Gastroesophageal sphincter (tissue), 3 donors: ENCODE measurements at regions not wholly inside any gene's neighbourhood (a gene's known extent, or its start where the extent isn't known, plus 50 kb on each side); places are given as distances from the start of the nearest gene placed in this dataset.

Experiments used
- CTCF ChIP-seq, 4 experiments: fragments of 200-600 bp in 2 of 4; fragments of 450-650 bp in 2 of 4; sonication (generic) in 1 of 4; IDR thresholded peaks; one replicate each; pipeline ENCODE4 v1.5.1; 2017 to 2019; ENCODE audit warnings: antibody characterized with exemption in 4 of 4, mild to moderate bottlenecking in 2 of 4, moderate library complexity in 2 of 4
- POLR2AphosphoS5 ChIP-seq: sonication (generic); formaldehyde crosslinking; IDR thresholded peaks from one replicate; pipeline ENCODE4 v1.6.1; 2017; ENCODE audit warnings: antibody characterized with exemption

DNA sequence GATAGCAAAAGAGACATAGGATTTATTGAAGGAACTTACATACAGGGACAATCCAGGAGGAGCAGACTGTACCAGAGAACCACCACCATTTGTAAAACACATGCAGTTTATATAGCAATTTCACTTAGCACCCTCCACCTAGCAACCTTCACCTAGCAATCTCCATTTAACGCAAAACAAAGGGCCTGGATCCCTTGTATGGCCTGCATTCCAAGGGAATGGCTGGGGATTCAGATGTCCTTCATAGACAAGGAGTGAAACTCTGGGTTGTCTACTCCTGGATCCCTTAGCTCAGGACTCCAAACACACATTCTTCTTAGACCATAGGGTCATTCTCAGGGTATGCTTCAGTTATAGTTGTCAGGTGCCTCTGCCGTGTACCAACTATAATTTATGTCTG is 1324.9 kb downstream of the HACE1 start:
- TF ChIP-seq CTCF (IDR thresholded peaks at IDR 0.05) = no peak
- TF ChIP-seq POLR2AphosphoS5 = no peak
